Embryonic facial prominence (tissue), 1 donor: ENCODE measurements at regions not wholly inside any gene's neighbourhood (a gene's known extent, or its start where the extent isn't known, plus 50 kb on each side); places are given as distances from the start of the nearest gene placed in this dataset.

Experiments
- DNase-seq: peaks from one replicate; pipeline ENCODE4 v3.0.0-alpha.2; 2016; ENCODE audit errors: extremely low spot score

- DNase-seq: no peak
These were observed 100.7 kb downstream of the ASB7 start for GRCh38 chr15:100703032-100703578.

GRCh38 chr15:100703671-100704070 lies 101.3 kb downstream of the ASB7 start:
- DNase-seq: no peak

- DNase-seq: no peak
These were observed 102.1 kb downstream of the ASB7 start for GRCh38 chr15:100704281-100705055.

- DNase-seq: no peak
These were observed 102.7 kb downstream of the ASB7 start for GRCh38 chr15:100705065-100705464.

GRCh38 chr15:100705841-100706240 lies 103.5 kb downstream of the ASB7 start:
- no peak for DNase-seq

- no peak for DNase-seq
These were observed 104.8 kb downstream of the ASB7 start for GRCh38 chr15:100707229-100707628.

GRCh38 chr15:100708916-100709315 lies 106.5 kb downstream of the ASB7 start:
- DNase-seq: no peak

GRCh38 chr15:100710222-100710621 lies 107.8 kb downstream of the ASB7 start:
- DNase-seq: peak; percentile 31

- DNase-seq: no peak
These were observed 108.5 kb downstream of the ASB7 start for GRCh38 chr15:100710744-100711515.

- no peak for DNase-seq
These were observed 109.2 kb downstream of the ASB7 start for GRCh38 chr15:100711516-100712021.

- no peak for DNase-seq
These were observed 109.8 kb downstream of the ASB7 start for GRCh38 chr15:100712226-100712625.

- DNase-seq: no peak
These were observed 110.9 kb downstream of the ASB7 start for GRCh38 chr15:100713163-100713867.

GRCh38 chr15:100714034-100714748 lies 111.8 kb downstream of the ASB7 start:
- no peak for DNase-seq

GRCh38 chr15:100714749-100715342 lies 112.5 kb downstream of the ASB7 start:
- no peak for DNase-seq

GRCh38 chr15:100715571-100716455 lies 113.4 kb downstream of the ASB7 start:
- DNase-seq: no peak

- no peak for DNase-seq
These were observed 114.2 kb downstream of the ASB7 start for GRCh38 chr15:100716456-100717085.

GRCh38 chr15:100717596-100717995 lies 115.2 kb downstream of the ASB7 start:
- no peak for DNase-seq

- no peak for DNase-seq
These were observed 115.9 kb downstream of the ASB7 start for GRCh38 chr15:100718075-100718980.
